ENCODE measurements at regions not wholly inside any gene's neighbourhood (a gene's known extent, or its start where the extent isn't known, plus 50 kb on each side); places are given as distances from the start of the nearest gene placed in this dataset.

DNA sequence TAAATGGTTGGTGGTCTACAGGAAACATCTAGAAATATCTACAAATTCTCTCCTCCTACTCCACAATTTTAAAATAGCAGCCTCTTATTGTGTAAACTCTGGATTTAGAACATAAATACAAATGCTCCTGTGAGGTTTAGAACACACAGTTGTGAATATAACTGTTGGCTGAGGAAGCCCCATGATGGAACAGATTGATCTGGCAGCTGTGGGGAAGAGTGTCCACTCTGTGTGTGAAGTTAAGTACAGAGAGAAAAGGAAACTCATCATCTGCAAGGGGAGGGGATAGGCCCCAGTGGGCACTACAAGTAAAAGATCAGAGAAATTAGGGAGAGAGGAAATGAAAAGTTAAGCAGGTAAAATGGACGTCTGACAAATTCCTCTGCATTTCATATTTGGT, 422.7 kb upstream of the FSHR start:
- TF ChIP-seq POLR2A (IDR thresholded peaks at IDR 0.05; ENCODE audit: low read depth, low read length) (no peak), TAF1 (IDR thresholded peaks at IDR 0.05; ENCODE audit: borderline replicate concordance, low read depth, low read length) (no peak), POLR2AphosphoS5 (IDR thresholded peaks at IDR 0.05; ENCODE audit: low read depth, low read length) (no peak)
- no peak for DNase-seq (ENCODE audit: insufficient read length)
- FAIRE-seq, result no peak

DNA sequence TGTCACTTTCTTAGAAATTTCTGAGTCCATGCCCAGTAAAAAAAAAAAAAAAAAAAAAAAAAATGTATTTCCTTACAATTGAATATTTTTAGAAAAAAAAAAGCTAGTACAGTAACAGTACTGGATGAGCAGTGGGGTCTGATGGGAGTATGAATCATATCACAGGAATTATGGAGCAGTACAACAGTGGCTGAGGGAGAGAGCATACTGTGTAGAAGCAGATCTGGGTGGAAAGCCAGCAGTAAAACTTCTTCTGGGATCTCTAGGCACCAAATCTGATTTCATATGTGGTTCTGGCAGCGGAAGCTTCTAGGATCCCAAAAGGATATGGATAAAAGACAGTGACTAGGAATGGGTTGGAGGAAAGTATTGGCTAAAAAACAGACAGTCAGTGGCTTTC, 414.9 kb upstream of the FSHR start:
- no peak for FAIRE-seq
- no peak for DNase-seq (ENCODE audit: insufficient read length)
- TF ChIP-seq POLR2AphosphoS5 (IDR thresholded peaks at IDR 0.05; ENCODE audit: low read depth, low read length) (no peak), POLR2A (IDR thresholded peaks at IDR 0.05; ENCODE audit: low read depth, low read length) (no peak), TAF1 (IDR thresholded peaks at IDR 0.05; ENCODE audit: borderline replicate concordance, low read depth, low read length) (no peak)

DNA sequence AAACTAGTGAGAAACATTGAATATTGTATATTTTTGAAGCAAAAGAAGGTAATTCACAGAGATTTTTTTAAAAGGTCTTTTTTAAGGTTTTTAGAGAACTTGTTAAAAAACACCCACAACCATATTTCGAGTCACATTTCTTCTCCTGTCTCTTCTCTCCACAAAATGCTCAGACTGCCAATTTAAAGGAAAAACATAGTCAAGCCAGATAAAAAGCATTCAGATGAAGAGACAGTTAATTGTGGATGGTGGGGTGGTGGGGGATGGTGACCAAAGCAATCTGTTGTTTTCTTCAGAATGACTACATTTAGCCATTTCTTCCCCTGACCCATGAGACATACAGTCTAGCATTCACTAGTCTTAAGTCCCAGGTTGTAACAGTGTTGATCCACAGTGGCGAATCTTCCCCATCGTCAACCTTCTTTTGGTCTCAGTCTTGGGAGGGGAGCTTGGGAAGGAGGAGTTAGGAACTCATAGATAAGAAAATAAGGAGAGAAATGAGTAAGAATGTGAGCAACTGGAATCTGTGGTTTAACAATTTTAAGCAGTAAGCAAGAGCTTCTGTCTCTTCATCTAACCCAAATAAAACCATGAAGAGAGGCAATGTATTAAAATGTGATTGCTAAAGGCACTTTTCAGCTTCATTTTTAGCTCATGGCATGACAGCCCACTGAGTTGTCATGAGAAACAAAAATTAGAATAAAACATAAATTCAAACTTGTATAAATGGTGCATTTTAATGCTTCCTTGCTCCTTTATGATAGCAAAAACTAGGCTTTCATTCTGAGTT, 413.7 kb upstream of the FSHR start:
- no peak for DNase-seq (ENCODE audit: insufficient read length)
- TF ChIP-seq POLR2AphosphoS5 (IDR thresholded peaks at IDR 0.05; ENCODE audit: low read depth, low read length) (no peak), TAF1 (IDR thresholded peaks at IDR 0.05; ENCODE audit: borderline replicate concordance, low read depth, low read length) (no peak), POLR2A (IDR thresholded peaks at IDR 0.05; ENCODE audit: low read depth, low read length) (no peak)
- no peak for FAIRE-seq

DNA sequence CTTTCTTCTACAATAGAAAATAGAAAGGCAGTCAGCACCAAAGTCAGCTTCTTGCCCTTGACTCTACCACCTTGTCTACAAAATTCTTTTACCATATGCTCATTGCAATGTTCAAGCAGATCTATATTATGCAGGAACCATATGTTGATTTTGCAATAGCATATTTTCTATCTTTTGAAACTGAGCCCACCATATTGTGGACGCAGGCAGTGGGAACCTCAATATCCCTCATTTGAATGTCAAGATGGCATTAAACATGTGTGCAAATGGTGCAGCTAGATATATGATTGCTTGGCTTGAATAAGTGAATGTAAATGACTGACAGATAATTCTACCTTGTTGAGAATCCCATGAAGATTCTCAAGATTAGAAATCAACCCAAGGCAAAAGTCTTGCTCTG, 412.7 kb upstream of the FSHR start:
- FAIRE-seq (no peak), DNase-seq (ENCODE audit: insufficient read length) (no peak)

DNA sequence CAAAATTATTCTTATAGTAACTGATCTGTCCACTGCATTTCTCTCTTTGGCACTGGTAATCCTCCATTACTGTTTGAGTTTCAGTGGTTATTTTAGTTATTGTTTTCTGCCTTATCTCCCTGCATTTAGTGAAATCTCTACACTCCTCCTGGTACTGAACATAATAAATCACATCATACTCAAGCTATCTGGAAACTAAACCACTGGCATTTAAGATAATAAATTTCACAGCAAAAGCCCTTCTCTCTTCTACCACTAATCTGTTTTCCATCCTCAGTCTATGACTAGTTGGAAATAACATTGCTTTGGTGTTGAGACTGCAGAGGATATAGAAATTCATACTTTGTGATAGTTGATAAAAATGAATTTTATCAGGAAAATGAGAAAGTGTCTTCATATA, 399.3 kb upstream of the FSHR start:
- DNase-seq (ENCODE audit: insufficient read length), result no peak
- TF ChIP-seq TAF1 (IDR thresholded peaks at IDR 0.05; ENCODE audit: borderline replicate concordance, low read depth, low read length) (no peak), POLR2A (IDR thresholded peaks at IDR 0.05; ENCODE audit: low read depth, low read length) (no peak), POLR2AphosphoS5 (IDR thresholded peaks at IDR 0.05; ENCODE audit: low read depth, low read length) (no peak)
- no peak for FAIRE-seq

More for the DNA sequence above, 412.7 kb upstream of the FSHR start:
- TF ChIP-seq TAF1 (IDR thresholded peaks at IDR 0.05; ENCODE audit: borderline replicate concordance, low read depth, low read length) (no peak), POLR2A (IDR thresholded peaks at IDR 0.05; ENCODE audit: low read depth, low read length) (no peak), POLR2AphosphoS5 (IDR thresholded peaks at IDR 0.05; ENCODE audit: low read depth, low read length) (no peak)

DNA sequence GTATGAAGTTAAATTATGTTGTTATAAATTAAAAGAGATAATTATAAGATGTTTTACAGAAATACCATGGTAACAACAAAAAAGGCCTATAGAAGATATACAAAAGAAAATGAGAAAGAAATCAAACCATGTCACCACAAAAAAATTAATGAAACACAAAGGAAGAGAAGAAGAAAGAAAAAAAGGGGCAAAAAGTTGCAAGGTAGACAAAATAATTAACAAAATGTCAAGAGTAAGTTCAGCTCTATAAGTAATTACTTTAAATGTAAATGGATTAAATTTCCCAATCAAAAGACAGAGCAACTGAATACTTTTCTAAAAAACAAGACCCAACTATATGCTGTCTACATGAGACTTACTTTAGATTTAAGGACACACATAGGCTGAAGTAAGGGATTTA, 378.4 kb upstream of the FSHR start:
- FAIRE-seq, result no peak
- DNase-seq (ENCODE audit: insufficient read length), result no peak
- TF ChIP-seq POLR2AphosphoS5 (IDR thresholded peaks at IDR 0.05; ENCODE audit: low read depth, low read length) (no peak), POLR2A (IDR thresholded peaks at IDR 0.05; ENCODE audit: low read depth, low read length) (no peak), TAF1 (IDR thresholded peaks at IDR 0.05; ENCODE audit: borderline replicate concordance, low read depth, low read length) (no peak)

DNA sequence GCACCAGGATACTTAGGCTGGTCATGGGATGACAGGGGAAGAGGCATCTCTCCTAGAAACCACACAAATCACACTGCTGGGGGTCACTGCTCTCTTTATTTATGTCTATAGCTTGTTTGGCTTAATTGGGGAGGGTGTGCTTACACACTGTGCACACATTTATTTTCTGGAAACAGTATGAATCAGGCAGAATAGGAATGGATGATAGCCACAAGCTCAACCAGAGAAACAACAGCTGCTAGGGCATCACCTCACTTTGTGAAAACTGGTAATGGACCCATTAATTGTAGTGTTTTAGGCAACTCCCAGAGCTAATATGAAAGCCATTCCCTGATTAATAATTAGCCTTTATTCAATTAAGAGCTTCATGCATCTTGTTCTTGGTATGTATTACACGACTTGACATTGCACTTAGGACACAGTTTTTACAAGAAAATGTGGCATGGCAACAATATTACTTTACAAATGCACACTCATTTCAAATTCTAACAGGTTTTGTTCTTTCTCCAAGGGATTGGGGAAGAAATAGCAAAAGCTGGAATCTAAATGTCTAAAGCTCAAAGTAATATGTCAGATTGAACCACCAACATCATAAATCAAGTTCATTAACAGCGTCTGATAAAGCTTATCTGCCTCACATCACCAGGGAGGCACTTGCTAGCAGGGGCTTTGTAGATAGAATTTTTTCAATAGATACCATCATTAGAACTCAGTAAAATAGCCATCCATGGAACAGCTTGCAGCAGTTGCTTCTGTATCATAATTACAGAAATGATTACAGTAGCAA, 361.9 kb upstream of the FSHR start:
- no peak for TF ChIP-seq POLR2A (IDR thresholded peaks at IDR 0.05; ENCODE audit: low read depth, low read length)
- no peak for TF ChIP-seq TAF1 (IDR thresholded peaks at IDR 0.05; ENCODE audit: borderline replicate concordance, low read depth, low read length)
- TF ChIP-seq POLR2AphosphoS5 (IDR thresholded peaks at IDR 0.05; ENCODE audit: low read depth, low read length), result no peak
- FAIRE-seq (no peak), DNase-seq (ENCODE audit: insufficient read length) (no peak)

DNA sequence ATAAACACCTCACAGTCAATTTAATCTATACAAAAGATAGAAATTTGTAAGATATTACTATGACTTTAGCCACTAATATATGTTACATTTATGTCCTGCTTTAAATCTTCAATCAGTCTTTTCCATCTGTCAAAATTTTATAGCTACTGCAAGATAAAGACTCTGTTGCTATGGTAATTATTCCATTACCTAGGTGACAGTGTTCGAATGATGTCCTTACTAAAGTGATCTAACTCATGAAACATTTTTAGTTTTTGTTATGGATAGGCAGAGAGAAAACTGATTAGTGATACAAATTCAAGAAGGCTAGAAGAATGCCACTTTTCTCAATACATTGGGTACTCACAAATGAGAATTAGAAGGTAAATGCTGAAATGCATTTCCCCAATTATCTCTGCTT, 359.9 kb upstream of the FSHR start:
- TF ChIP-seq POLR2AphosphoS5 (IDR thresholded peaks at IDR 0.05; ENCODE audit: low read depth, low read length) (no peak), TAF1 (IDR thresholded peaks at IDR 0.05; ENCODE audit: borderline replicate concordance, low read depth, low read length) (no peak), POLR2A (IDR thresholded peaks at IDR 0.05; ENCODE audit: low read depth, low read length) (no peak)
- DNase-seq (ENCODE audit: insufficient read length) (no peak), FAIRE-seq (no peak)

DNA sequence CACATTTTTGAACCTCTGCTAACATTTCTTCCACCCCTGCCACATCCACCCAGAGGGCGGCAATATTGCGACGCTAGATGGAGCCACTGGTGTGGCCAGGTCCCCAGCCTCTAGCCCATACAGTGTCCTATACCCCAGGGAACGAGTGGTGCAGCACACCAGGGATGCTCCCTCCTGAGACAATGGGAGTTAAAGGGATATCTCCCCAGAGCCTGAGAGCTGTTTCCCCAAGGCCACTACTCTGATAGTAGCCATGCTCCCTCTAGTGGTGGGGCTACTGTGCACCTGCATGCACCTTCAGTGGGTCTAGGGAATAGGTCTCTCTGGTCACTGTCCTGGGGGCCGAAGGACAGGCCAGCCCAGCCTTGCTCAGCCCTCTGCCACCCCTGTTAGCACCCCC, 336.4 kb upstream of the FSHR start:
- DNase-seq (ENCODE audit: insufficient read length), result peak; percentile 6
- no peak for FAIRE-seq
- TF ChIP-seq TAF1 (IDR thresholded peaks at IDR 0.05; ENCODE audit: borderline replicate concordance, low read depth, low read length) (no peak), POLR2AphosphoS5 (IDR thresholded peaks at IDR 0.05; ENCODE audit: low read depth, low read length) (no peak), POLR2A (IDR thresholded peaks at IDR 0.05; ENCODE audit: low read depth, low read length) (no peak)

DNA sequence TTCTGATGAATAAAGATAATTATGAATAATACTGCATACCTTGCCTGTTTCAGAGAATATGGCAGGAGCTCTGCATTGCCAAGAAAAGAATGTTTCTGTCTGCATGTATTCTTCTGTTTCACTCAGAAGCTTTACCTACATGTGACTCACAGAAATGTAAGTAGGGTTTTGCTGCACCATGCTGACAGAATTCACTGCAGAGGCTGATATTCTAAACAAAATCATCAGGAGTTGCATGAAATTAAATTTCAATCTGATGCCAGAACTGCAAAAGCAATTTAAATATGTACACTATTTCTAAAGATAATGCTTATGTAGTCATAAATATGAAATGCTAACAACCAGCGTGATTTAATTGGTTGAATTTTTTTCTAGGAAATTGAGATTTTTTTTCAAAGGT, 332.8 kb upstream of the FSHR start:
- DNase-seq (ENCODE audit: insufficient read length) (no peak), FAIRE-seq (no peak)
- TF ChIP-seq TAF1 (IDR thresholded peaks at IDR 0.05; ENCODE audit: borderline replicate concordance, low read depth, low read length) (no peak), POLR2A (IDR thresholded peaks at IDR 0.05; ENCODE audit: low read depth, low read length) (no peak), POLR2AphosphoS5 (IDR thresholded peaks at IDR 0.05; ENCODE audit: low read depth, low read length) (no peak)

DNA sequence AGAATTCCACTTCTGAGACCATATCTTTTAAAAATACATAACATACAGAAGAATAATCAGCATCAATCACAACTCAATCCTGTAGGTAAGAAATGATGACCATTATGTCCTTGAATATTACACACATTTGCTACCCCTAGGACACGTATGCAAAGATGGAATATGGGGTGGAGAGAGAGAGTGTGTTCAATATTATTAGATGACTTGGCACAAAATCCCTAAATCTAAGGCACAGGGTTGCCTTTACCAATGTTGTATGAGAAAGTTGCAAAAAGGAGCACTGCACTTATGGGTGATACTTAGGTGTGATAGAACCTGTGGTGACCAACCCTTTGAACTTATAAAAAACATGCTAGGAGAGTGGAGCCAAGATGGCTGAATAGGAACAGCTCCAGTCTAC, 326.2 kb upstream of the FSHR start:
- no peak for FAIRE-seq
- DNase-seq (ENCODE audit: insufficient read length), result no peak
- TF ChIP-seq POLR2A (IDR thresholded peaks at IDR 0.05; ENCODE audit: low read depth, low read length), result no peak
- no peak for TF ChIP-seq TAF1 (IDR thresholded peaks at IDR 0.05; ENCODE audit: borderline replicate concordance, low read depth, low read length)
- TF ChIP-seq POLR2AphosphoS5 (IDR thresholded peaks at IDR 0.05; ENCODE audit: low read depth, low read length), result no peak

Data from GM12892 (cell line).